ENCODE measurements at regions not wholly inside any gene's neighbourhood (a gene's known extent, or its start where the extent isn't known, plus 50 kb on each side); places are given as distances from the start of the nearest gene placed in this dataset.
"Not testable (repeated sequence)": the region's sequence is repeated elsewhere in the genome, so short reads cannot be mapped to it uniquely, and the experiment has no call there.

DNA sequence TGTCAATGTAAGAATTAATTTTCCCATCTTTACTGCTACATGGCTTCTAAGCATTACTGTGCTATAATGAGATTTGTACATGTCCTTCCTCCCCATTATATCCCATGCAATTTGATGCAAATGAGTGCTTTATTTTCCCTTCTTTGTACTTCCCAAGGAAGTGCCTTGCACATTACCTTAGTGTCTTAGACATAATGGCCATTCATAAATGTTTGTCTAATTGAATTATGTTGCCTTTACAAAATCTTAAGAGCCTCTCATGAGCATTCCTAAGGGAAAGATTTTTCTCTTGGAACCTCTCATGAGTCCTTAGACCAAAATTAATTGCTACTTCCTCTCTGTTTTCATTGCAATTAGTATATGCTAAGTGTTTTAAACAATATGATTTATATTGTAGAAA lies 741.7 kb downstream of the RERGL start:
- DNase-seq: no peak

DNA sequence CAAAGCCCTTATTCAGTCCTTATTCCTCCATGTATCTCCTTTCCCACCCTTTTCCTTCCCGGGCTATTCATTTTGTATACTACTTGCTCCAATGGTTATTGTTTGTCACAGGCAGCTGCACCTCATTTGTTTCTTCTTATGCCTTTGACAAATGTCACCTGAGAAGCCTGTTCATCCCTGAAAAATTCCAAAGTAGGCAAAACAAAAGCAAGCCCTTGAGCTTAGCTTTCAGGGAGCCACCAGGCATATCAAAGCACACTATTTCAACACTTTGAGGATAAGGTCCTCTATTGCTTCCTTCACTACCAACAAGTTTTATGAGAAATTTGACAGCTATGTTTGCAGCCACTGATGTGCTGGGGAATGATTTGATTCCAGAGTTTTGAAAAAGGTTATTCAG lies 738.7 kb upstream of the LMO3 start:
- no peak for DNase-seq

DNA sequence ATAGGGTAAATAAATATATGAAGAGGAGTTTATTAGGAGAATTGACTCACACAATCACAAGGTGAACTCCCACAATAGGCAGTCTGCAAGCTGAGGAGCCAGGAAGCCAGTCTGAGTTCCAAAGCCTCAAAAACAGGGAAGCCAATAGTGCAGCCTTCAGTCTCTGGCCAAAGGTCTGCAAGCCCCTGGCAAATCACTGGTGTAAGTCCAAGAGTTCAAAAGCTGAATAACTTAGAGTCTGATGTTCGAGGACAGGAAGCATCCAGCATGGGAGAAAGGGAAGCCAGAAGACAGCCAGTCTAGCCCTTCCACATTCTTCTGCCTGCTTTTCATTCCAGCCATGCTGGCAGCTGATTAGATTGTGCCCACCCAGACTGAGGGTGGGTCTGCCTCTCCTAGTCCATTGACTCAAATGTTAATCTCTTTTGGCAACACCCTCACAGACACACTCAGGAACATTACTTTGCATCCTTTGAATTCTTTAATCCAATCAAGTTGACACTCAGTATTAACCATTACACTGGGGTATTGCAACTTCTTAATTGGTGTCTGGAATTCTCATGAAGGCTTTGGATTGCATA lies 736.5 kb upstream of the LMO3 start:
- no peak for DNase-seq

DNA sequence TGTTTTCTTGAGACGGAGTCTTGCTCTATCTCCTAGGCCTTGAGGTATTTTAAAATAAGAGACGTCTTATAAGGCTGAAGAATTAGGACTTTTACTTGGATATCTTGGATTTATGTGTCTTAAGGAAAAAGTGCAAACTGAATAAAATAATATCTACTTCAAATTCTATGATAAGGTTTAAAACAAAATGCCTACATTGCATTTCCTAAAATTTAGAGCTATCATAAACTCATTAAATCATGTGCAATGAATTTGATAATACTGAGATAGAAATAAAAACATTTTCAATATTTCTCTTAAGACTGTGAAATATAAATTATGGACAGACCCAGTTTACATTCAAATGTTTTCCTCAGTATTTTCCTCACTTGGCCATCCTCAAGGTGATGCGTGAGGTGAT lies 729.5 kb upstream of the LMO3 start:
- DNase-seq: no peak

DNA sequence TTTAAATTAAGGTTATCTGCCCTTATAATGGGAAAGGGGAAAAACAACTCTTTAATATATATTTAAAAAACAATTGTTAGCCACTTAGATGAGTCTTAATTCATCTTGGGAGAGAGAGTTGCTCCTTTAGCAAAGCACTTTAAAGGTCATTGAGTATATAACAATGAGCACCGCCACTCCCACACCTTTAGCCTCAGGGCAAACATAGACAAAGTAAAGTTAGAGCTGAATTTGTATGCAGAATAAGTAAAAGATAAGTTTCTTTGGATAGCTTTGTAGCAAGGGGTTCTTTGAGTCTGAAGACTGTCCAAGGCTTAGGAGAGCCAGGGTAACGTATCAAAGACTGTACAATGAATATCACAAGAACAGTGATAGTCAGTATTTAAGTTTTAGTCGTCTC lies 728.8 kb upstream of the LMO3 start:
- DNase-seq: no peak

GRCh38 chr12:17333287-17333686 lies 727.3 kb upstream of the LMO3 start:
- DNase-seq: no peak

GRCh38 chr12:17326649-17327048 lies 720.7 kb upstream of the LMO3 start:
- no peak for DNase-seq

- no peak for DNase-seq
These were observed 716.1 kb upstream of the LMO3 start for GRCh38 chr12:17322090-17322489.

- DNase-seq: no peak
These were observed 698.8 kb upstream of the LMO3 start for GRCh38 chr12:17304503-17305347.

GRCh38 chr12:17302001-17302400 lies 696.0 kb upstream of the LMO3 start:
- no peak for DNase-seq

GRCh38 chr12:17301544-17301943 lies 695.6 kb upstream of the LMO3 start:
- DNase-seq: no peak

GRCh38 chr12:17296882-17297281 lies 690.9 kb upstream of the LMO3 start:
- DNase-seq: no peak

GRCh38 chr12:17286874-17287273 lies 680.9 kb upstream of the LMO3 start:
- no peak for DNase-seq

DNA sequence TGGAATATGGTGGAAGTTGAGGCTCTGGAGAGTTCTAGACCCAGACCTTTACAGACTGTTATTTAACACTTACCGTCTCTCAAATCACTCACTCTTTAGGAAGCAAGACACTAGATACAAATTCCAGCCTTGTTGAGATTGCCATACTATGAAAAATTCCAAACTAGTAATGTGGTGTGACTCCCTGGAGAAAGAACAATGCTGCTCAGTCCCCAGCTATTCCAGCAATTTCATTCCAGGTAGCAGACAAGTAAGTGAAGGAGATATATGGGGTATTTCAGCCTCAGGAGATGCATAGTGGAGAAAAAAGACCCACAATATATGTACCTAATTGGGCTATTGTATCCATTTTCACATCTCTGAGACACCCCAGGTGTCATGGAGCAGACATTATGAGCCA lies 678.9 kb upstream of the LMO3 start:
- DNase-seq: no peak

DNA sequence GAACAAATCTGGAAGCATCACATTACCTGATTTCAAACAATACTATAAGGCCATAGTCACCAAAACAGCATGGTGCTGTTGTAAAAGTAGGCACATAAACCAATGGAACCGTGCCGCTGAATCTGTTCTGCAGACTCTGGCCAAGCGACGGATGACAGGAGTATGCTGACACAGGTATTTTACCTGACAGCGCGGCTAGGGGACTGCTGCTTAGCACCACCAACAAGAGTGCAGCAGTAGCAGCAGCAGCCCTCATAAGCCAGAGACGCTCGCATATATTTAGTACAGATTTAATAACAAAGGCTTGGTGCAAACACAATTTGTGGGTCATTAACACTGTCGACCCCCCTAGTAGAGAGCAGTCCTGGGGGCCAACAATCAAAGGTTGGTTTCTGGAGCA lies 677.6 kb upstream of the LMO3 start:
- DNase-seq: no peak

GRCh38 chr12:17282169-17282568 lies 676.2 kb upstream of the LMO3 start:
- not testable (repeated sequence) for DNase-seq

- no peak for DNase-seq
These were observed 673.0 kb upstream of the LMO3 start for GRCh38 chr12:17278946-17279345.

- no peak for DNase-seq
These were observed 670.2 kb upstream of the LMO3 start for GRCh38 chr12:17276196-17276595.

DNA sequence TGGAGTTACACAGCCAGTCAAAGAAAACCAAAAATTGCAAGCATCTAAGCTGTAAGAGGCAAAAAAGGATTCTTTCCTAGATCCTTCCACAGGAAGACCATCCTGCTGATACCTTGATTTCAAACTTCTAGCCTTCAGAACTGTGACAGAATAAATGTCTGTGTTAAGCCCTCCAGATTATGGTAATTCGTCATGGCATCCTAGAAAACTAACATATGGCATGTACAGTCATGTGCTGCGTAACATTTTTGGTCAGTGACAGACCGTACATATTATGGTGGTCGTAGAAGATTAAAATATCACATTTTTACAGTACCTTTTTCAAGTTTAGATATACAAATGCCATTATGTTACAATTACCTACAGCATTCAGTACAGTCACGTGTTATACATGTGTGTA lies 660.9 kb upstream of the LMO3 start:
- DNase-seq: no peak

DNA sequence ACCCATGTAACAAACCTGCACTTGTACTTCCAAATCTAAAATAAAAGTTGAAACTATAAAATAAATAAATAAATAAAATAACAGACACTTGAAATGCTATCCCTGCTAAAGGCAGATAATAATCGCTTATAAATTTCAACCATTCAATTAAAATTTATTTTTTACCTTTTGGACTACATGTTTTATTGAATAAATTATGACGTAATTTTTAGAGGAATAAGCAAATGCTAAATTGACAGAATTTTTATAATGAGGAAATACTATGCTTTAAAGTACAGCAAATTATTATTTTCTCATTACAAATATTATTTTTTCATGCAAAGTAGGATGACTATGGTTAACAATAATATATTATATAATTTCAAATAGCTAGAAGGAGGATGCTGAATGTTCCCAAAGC lies 658.6 kb upstream of the LMO3 start:
- DNase-seq: no peak

- no peak for DNase-seq
These were observed 633.9 kb upstream of the LMO3 start for GRCh38 chr12:17239874-17240273.

DNA sequence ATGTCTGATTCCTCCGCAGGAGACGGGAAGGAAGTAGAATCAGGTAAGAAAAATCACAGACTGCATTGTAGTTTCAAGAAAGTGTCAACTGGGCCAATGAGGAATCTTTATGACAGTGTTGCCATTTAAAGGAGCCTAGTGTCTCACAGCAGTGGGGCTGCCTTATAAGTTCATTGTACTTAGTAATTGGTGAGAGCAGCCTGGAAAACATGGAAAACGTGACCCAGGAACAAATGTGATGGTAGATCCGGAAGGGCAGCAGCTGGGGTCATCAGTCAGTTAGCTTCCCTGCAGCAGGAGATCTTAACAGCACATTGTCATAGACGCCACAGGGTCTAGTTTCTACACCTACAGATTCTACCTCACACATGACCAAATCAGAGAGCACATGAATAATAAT lies 630.0 kb upstream of the LMO3 start:
- no peak for DNase-seq

- no peak for DNase-seq
These were observed 610.0 kb upstream of the LMO3 start for GRCh38 chr12:17215759-17216570.

- DNase-seq: no peak
These were observed 609.0 kb upstream of the LMO3 start for GRCh38 chr12:17214929-17215328.

Measured in stimulated activated CD8-positive, alpha-beta memory T cell treated with anti-CD3 and anti-CD28 coated beads, Interleukin-4, amount 100 ng/mL, for 48 hours (primary cell).